Fibroblast of villous mesenchyme (primary cell): ENCODE measurements at regions not wholly inside any gene's neighbourhood (a gene's known extent, or its start where the extent isn't known, plus 50 kb on each side); places are given as distances from the start of the nearest gene placed in this dataset.

Source experiments
- DNase-seq: peaks from one replicate; pipeline ENCODE4 v3.0.0-alpha.2; 2010; ENCODE audit warnings: low read depth
- H3K4me3 ChIP-seq: 2 replicates; pipeline ENCODE4 v1.5.1; 2011; ENCODE audit warnings: low read depth, mild to moderate bottlenecking, low read length
- TF ChIP-seq, protein P1 (sequence below): IDR thresholded peaks from 2 replicates; pipeline ENCODE4 v1.5.1; 2012; ENCODE audit warnings: low read depth, mild to moderate bottlenecking, low read length; ENCODE audit not compliant: insufficient read depth

DNA sequence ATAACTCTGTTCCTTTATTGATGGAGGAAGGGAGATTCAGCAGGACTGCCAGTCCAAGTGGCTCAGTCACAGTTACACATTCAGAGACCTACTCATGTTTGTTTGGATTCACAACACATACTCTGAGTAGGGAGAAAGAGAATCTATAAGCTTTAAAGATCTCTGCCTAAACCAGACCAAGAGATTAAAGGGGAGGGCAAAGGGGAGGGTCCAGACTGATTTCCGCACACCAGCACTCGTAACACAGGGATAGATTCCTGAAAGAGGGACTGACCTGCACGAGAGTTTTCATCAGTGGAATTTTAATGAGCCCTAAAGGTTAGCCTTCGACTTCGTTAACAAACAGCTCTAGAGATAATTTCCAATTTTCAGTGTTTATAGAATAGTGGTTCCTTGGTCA lies 71.7 kb upstream of the PMFBP1 start:
- no peak for DNase-seq
- no peak overlapping the region for H3K4me3 ChIP-seq
- TF ChIP-seq, protein P1, sequence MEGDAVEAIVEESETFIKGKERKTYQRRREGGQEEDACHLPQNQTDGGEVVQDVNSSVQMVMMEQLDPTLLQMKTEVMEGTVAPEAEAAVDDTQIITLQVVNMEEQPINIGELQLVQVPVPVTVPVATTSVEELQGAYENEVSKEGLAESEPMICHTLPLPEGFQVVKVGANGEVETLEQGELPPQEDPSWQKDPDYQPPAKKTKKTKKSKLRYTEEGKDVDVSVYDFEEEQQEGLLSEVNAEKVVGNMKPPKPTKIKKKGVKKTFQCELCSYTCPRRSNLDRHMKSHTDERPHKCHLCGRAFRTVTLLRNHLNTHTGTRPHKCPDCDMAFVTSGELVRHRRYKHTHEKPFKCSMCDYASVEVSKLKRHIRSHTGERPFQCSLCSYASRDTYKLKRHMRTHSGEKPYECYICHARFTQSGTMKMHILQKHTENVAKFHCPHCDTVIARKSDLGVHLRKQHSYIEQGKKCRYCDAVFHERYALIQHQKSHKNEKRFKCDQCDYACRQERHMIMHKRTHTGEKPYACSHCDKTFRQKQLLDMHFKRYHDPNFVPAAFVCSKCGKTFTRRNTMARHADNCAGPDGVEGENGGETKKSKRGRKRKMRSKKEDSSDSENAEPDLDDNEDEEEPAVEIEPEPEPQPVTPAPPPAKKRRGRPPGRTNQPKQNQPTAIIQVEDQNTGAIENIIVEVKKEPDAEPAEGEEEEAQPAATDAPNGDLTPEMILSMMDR = no peak

DNA sequence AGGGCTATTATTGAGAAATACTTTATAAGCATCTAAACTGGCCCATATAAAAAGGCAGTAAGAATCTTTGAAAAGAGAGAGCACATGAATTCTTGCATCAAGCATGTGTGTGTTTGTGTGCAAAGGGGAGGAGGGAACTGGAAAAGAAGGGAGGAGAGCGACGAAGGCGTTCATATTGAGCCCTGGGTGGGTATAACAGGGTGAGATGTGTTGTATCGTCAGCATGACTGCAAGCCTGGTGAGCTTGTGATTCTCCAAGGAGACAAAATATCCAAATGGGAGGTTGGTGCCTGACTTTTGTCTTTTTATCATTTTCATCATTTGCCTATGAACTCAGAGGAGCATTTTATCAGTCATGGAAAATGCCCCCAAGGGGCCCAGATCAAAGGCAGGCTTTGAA lies 70.8 kb upstream of the PMFBP1 start:
- TF ChIP-seq, protein P1 = no peak

DNA sequence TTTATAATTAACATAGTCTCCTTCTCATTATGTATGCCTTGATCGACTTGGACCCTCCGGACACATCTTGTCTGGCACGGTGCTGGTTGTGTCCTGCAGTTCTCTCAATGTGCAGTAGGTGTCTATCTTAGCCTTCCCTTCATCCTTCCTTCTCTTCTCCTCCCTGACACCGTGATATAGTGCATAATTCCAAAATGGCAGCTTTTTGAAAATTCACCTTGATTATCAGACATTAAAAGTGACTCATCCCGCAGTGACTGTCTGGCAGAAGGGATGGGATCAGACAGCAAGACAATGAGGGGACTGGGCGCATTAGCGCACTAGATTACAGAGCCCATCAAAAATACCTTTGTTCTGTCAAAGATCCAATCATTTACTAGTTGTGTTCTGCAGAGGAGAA lies 70.0 kb upstream of the PMFBP1 start:
- H3K4me3 ChIP-seq = no peak overlapping the region
- TF ChIP-seq, protein P1 = peak; percentile 99
- peak; percentile 62 for DNase-seq

More for the DNA sequence above, 70.8 kb upstream of the PMFBP1 start:
- DNase-seq = no peak
- no peak overlapping the region for H3K4me3 ChIP-seq

DNA sequence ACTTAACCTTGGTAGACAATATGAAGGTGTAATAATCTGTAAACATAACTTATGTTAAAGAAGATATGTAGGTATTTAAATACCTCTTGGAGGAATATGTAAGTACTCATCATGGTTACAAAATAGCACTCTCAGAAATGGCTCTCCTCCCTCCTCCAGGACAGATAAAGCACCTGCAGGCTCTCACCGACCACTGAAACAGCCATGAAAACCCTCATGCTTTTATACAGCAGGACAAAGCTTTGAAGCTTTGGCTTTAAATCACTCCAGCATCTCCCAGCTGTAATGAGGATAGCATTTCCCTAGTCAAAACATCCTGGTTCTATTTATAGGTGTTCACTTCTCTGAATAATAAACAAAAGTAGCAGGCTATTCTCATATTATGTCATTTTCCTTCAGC lies 69.1 kb upstream of the PMFBP1 start:
- TF ChIP-seq, protein P1 = no peak
- DNase-seq = no peak
- no peak overlapping the region for H3K4me3 ChIP-seq

DNA sequence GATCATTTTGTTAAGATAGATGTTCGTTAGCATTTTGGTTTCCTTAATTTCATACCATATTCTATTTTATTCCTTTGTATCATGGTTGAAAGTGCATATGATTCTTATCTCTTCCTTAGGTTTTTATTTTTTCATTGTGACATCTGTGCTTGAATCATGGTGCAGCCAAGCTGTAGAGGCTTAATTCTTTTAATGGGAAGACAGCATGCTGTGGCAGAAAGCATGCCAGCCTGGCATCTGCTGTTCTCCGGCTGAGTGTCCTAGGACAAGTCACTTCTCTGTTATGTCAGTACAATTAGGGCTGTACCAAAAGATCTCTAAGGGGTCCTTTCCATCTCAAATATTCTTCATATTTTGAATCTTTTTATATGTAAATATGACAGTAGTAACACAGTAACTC lies 68.5 kb upstream of the PMFBP1 start:
- TF ChIP-seq, protein P1 = no peak
- no peak for DNase-seq
- H3K4me3 ChIP-seq = no peak overlapping the region

DNA sequence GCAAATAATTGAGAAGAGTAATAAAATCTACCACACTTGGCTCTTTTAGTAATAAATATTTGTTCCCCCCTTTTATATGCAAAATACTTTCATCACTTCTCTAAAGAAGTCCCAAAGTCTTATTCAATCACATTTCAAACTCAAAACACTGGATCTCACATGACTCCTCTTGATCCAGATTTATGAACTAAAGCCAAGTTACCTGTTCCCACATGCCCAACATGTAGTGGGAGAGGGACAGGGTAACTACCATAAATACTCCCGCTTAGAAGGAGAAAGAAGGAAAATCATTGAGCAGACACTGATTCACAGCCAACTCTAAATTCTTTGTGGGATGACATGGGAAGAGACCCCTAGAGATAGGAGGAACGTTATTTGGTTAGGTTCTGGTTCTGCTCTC lies 64.9 kb upstream of the PMFBP1 start:
- H3K4me3 ChIP-seq = no peak overlapping the region
- TF ChIP-seq, protein P1 = no peak

DNA sequence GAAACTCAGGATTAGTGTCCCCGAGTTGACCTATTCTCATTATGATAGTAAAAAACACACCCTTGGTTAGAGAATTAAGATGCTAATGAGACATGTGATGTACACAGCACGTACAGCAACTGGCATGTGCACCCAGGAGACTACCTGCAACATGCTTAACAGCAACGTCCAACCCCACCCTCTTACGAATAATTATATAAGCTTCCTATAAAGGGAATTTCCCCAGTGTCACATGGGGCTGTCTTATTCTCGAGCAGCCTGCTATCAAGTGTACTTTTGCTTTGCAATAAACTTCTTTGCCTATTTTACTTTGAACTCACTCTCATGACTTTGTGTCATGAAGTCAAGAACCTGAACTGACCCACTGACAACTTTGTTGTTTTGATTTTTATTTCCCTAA lies 62.4 kb upstream of the PMFBP1 start:
- H3K4me3 ChIP-seq = no peak overlapping the region
- TF ChIP-seq, protein P1 = no peak
- no peak for DNase-seq

More for the DNA sequence above, 64.9 kb upstream of the PMFBP1 start:
- no peak for DNase-seq
